HCT116 (cell line): ENCODE measurements at regions not wholly inside any gene's neighbourhood (a gene's known extent, or its start where the extent isn't known, plus 50 kb on each side); places are given as distances from the start of the nearest gene placed in this dataset.

Source experiments
- ATAC-seq: fragments of 200-7000 bp; cut with Tn5 transposase; 2 replicates; pipeline ENCODE4 v1.9.1; 2020; ENCODE audit warnings: mild to moderate bottlenecking, moderate library complexity
- BruUV-seq: library from RNA; stranded (reverse); fragments of 400-500 nt; replicated peaks from 2 replicates; lab custom pipeline; 2021; lab: Mats Ljungman, UMichigan
- CTCF ChIA-PET: fragments of 300-600 bp; sonication (Branson Sonifier 250); formaldehyde crosslinking; loops from one replicate; lab custom pipeline; 2021; ENCODE audit warnings: antibody characterized with exemption; lab: Charles Lee
- POLR2A ChIA-PET: fragments of 300-600, 350-600 bp; sonication (Branson Sonifier 250); formaldehyde crosslinking; loops from one replicate; lab custom pipeline; 2021; ENCODE audit warnings: antibody characterized with exemption; lab: Charles Lee
- RAD21 ChIA-PET, 2 experiments: fragments of 300-600 bp; sonication (Branson Sonifier 250); formaldehyde crosslinking; loops; one replicate each; lab custom pipeline; 2023; ENCODE audit warnings: low total read pairs in 2 of 2; ENCODE audit not compliant: uncharacterized antibody in 2 of 2, unreplicated experiment in 2 of 2, low non-redundant PET in 1 of 2; lab: Charles Lee
- DNase-seq: peaks from one replicate; pipeline ENCODE4 v3.0.0-alpha.2; 2010; ENCODE audit warnings: low read depth, low spot score
- H2AFZ ChIP-seq: fragments of 200-600 bp; shearing (Covaris generic), sonication (generic); 2 replicates; pipeline ENCODE4 v1.6.1; 2017; ENCODE audit warnings: low read depth, mixed run types, mixed read lengths, antibody characterized with exemption, low read length; ENCODE audit not compliant: poor library complexity, severe bottlenecking
- H3K27ac ChIP-seq: 2 replicates; pipeline ENCODE4 v1.5.1; 2012; ENCODE audit warnings: low read depth, low read length
- H3K27me3 ChIP-seq: fragments of 200-600 bp; sonication (generic); 2 replicates; pipeline ENCODE4 v1.6.1; 2016; ENCODE audit warnings: mixed run types, low read length, mixed read lengths; ENCODE audit not compliant: insufficient read depth
- H3K36me3 ChIP-seq, 2 experiments: fragments of 200-500 bp in 1 of 2; fragments of 200-600 bp in 1 of 2; sonication (Bioruptor generic) in 1 of 2; sonication (generic) in 1 of 2; 2 replicates each; pipeline versions ENCODE4 v1.5.1 to v1.6.1; 2014 to 2016; ENCODE audit warnings: low read length in 2 of 2, inconsistent platforms in 1 of 2, mixed read lengths in 1 of 2, mixed run types in 1 of 2; ENCODE audit not compliant: insufficient read depth in 2 of 2, control insufficient read depth in 1 of 2
- H3K4me1 ChIP-seq, 2 experiments: fragments of 200-600 bp in 1 of 2; sonication (generic) in 1 of 2; 2 replicates each; pipeline versions ENCODE4 v1.5.1 to v1.6.1; 2012 to 2017; ENCODE audit warnings: low read length in 2 of 2, inconsistent platforms in 1 of 2, mild to moderate bottlenecking in 1 of 2, mixed read lengths in 1 of 2, mixed run types in 1 of 2, moderate library complexity in 1 of 2; ENCODE audit not compliant: insufficient read depth in 2 of 2, control insufficient read depth in 1 of 2
- H3K4me2 ChIP-seq: fragments of 200-600 bp; sonication (generic); 2 replicates; pipeline ENCODE4 v1.6.1; 2017; ENCODE audit warnings: mixed run types, low read length, mixed read lengths
- H3K4me3 ChIP-seq, 2 experiments: fragments of 200-600 bp in 1 of 2; sonication (generic) in 1 of 2; replicated peaks in 1 of 2; 2 replicates each; pipeline ENCODE4 v1.5.1; 2011 to 2016; ENCODE audit warnings: low read length in 2 of 2, control low read depth in 1 of 2, low read depth in 1 of 2, mild to moderate bottlenecking in 1 of 2, mixed read lengths in 1 of 2, mixed run types in 1 of 2
- H3K79me2 ChIP-seq: fragments of 200-600 bp; sonication (generic); 2 replicates; pipeline ENCODE4 v1.6.1; 2017; ENCODE audit warnings: mild to moderate bottlenecking, mixed run types, low read length, moderate library complexity, mixed read lengths; ENCODE audit not compliant: insufficient read depth
- H3K9ac ChIP-seq: fragments of 200-600 bp; sonication (generic); 2 replicates; pipeline ENCODE4 v1.6.1; 2016; ENCODE audit warnings: low read length, mixed read lengths
- H3K9me2 ChIP-seq: fragments of 200-600 bp; sonication (generic), shearing (Covaris generic); 2 replicates; pipeline ENCODE4 v1.6.1; 2017; ENCODE audit warnings: mixed run types, mild to moderate bottlenecking, moderate library complexity; ENCODE audit not compliant: insufficient read depth
- H3K9me3 ChIP-seq, 2 experiments: fragments of 200-500 bp in 1 of 2; fragments of 200-600 bp in 1 of 2; sonication (Bioruptor generic) in 1 of 2; sonication (generic) in 1 of 2; 2 replicates each; pipeline ENCODE4 v1.6.1; 2014 to 2017; ENCODE audit warnings: low read length in 2 of 2, mixed read lengths in 2 of 2, inconsistent platforms in 1 of 2, low read depth in 1 of 2, mild to moderate bottlenecking in 1 of 2, mixed run types in 1 of 2, moderate library complexity in 1 of 2; ENCODE audit not compliant: control insufficient read depth in 1 of 2, insufficient read depth in 1 of 2
- H4K20me1 ChIP-seq: fragments of 200-600 bp; sonication (generic), shearing (Covaris generic); 2 replicates; pipeline ENCODE4 v1.6.1; 2017; ENCODE audit warnings: mixed run types, mild to moderate bottlenecking, moderate library complexity; ENCODE audit not compliant: insufficient read depth
- ATF3 ChIP-seq: IDR thresholded peaks from 2 replicates; pipeline ENCODE4 v1.6.1; 2012
- CBX3 ChIP-seq: IDR thresholded peaks from 2 replicates; pipeline ENCODE4 v1.6.1; 2012; ENCODE audit warnings: low read depth
- CEBPB ChIP-seq: IDR thresholded peaks from 2 replicates; pipeline ENCODE4 v1.6.1; 2012; ENCODE audit warnings: low read depth
- CTCF ChIP-seq, 3 experiments: fragments of 200-600 bp in 1 of 3; sonication (generic) in 1 of 3; IDR thresholded peaks in 2 of 3; conservative IDR thresholded peaks in 1 of 3; 2 replicates each; pipeline ENCODE4 v1.5.1; 2012 to 2017; ENCODE audit warnings: low read depth in 2 of 3, low read length in 2 of 3, antibody characterized with exemption in 1 of 3, borderline replicate concordance in 1 of 3, control low read depth in 1 of 3, mild to moderate bottlenecking in 1 of 3, mixed read lengths in 1 of 3, mixed run types in 1 of 3, moderate library complexity in 1 of 3; ENCODE audit not compliant: insufficient read depth in 1 of 3
- EGR1 ChIP-seq: IDR thresholded peaks from 2 replicates; pipeline ENCODE4 v1.6.1; 2012; ENCODE audit warnings: low read depth
- ELF1 ChIP-seq: IDR thresholded peaks from 2 replicates; pipeline ENCODE4 v1.6.1; 2012; ENCODE audit warnings: low read depth, borderline replicate concordance
- EZH2 ChIP-seq: fragments of 200-600 bp; sonication (generic); IDR thresholded peaks from 2 replicates; pipeline ENCODE4 v1.6.1; 2017; ENCODE audit warnings: antibody characterized with exemption, mixed run types
- EZH2phosphoT487 ChIP-seq: fragments of 200-600 bp; IDR thresholded peaks from 2 replicates; pipeline ENCODE4 v1.6.1; 2018; ENCODE audit warnings: antibody characterized with exemption, borderline replicate concordance
- FOSL1 ChIP-seq: IDR thresholded peaks from 2 replicates; pipeline ENCODE4 v1.6.1; 2012; ENCODE audit warnings: low read depth
- MAX ChIP-seq: IDR thresholded peaks from 2 replicates; pipeline ENCODE4 v1.6.1; 2012
- POLR2AphosphoS5 ChIP-seq: IDR thresholded peaks from 2 replicates; pipeline ENCODE4 v1.6.1; 2011; ENCODE audit warnings: mild to moderate bottlenecking, low read depth, low read length, moderate library complexity
- REST ChIP-seq: IDR thresholded peaks from 2 replicates; pipeline ENCODE4 v1.6.1; 2012; ENCODE audit warnings: low read depth
- SIN3A ChIP-seq: IDR thresholded peaks from 2 replicates; pipeline ENCODE4 v1.6.1; 2012; ENCODE audit warnings: low read depth
- SP1 ChIP-seq: IDR thresholded peaks from 2 replicates; pipeline ENCODE4 v1.6.1; 2012; ENCODE audit warnings: low read depth
- SRF ChIP-seq: IDR thresholded peaks from 2 replicates; pipeline ENCODE4 v1.6.1; 2012; ENCODE audit warnings: low read depth
- TCF7L2 ChIP-seq: IDR thresholded peaks from 2 replicates; pipeline ENCODE4 v1.7.0; 2011; ENCODE audit warnings: borderline replicate concordance, inconsistent platforms; ENCODE audit not compliant: insufficient read depth, insufficient read length; ENCODE audit errors: extremely low read depth
- YY1 ChIP-seq: IDR thresholded peaks from 2 replicates; pipeline ENCODE4 v1.6.1; 2011; ENCODE audit warnings: low read length, low read depth, moderate library complexity, mild to moderate bottlenecking; ENCODE audit not compliant: insufficient replicate concordance; ENCODE audit errors: extremely low read depth
- ZBTB33 ChIP-seq: IDR thresholded peaks from 2 replicates; pipeline ENCODE4 v1.6.1; 2011; ENCODE audit warnings: mild to moderate bottlenecking, low read length, moderate library complexity; ENCODE audit not compliant: insufficient replicate concordance; ENCODE audit errors: extremely low read depth
- ZFX ChIP-seq: fragments of 450-650 bp; IDR thresholded peaks from 2 replicates; pipeline ENCODE4 v1.6.1; 2017
- ZNF274 ChIP-seq: fragments of 200-500 bp; sonication (Bioruptor generic); IDR thresholded peaks from 2 replicates; pipeline ENCODE4 v1.6.1; 2014; ENCODE audit warnings: mild to moderate bottlenecking, low read depth, low read length, inconsistent platforms
- intact Hi-C: fragments of 100-400 bp; cut with micrococcal nuclease; formaldehyde crosslinking; loops from 2 replicates; pipeline ENCODE4 v1.10.0; 2022

- H3K27ac ChIP-seq: no peak overlapping the region
- H3K4me2 ChIP-seq: no peak overlapping the region
- RAD21 ChIA-PET: no interaction called here
- CTCF ChIA-PET: no interaction called here
- no peaks in the 10 kb centered on the region for H3K36me3 ChIP-seq
- BruUV-seq: no TSS peak
- H3K4me3 ChIP-seq: no peak overlapping the region
- no peak overlapping the region for H3K9ac ChIP-seq
- H2AFZ ChIP-seq: no peak overlapping the region
- H4K20me1 ChIP-seq: no peaks in the 10 kb centered on the region
- H3K9me2 ChIP-seq: no peaks in the 10 kb centered on the region
- intact Hi-C loops: no loop called here
- H3K79me2 ChIP-seq: no peaks in the 10 kb centered on the region
- TF ChIP-seq YY1: no peak
- TF ChIP-seq TCF7L2: no peak
- TF ChIP-seq CBX3: no peak
- TF ChIP-seq SIN3A: no peak
- no peak for TF ChIP-seq ATF3
- TF ChIP-seq EGR1: no peak
- no peak for TF ChIP-seq CTCF (IDR thresholded peaks at IDR 0.05 in 2 of 3, conservative IDR thresholded peaks at IDR 0.05 in 1 of 3; ENCODE audit: borderline replicate concordance in 1 of 3, insufficient read depth in 1 of 3, low read depth in 2 of 3, low read length in 2 of 3)
- TF ChIP-seq REST: no peak
- TF ChIP-seq EZH2: no peak
- no peak for TF ChIP-seq ZFX
- no peak for TF ChIP-seq ELF1
- TF ChIP-seq ZNF274: no peak
- no peak for TF ChIP-seq CEBPB
- no peak for TF ChIP-seq FOSL1
- TF ChIP-seq SP1: no peak
- no peak for TF ChIP-seq EZH2phosphoT487
- no peak for TF ChIP-seq SRF
- no peak for TF ChIP-seq POLR2AphosphoS5
- TF ChIP-seq ZBTB33: no peak
- TF ChIP-seq MAX: no peak
- TF ChIP-seq, all 23 proteins: peak for 0
- DNase-seq (no peak), ATAC-seq (no peak)
- POLR2A ChIA-PET: no interaction called here
- no peaks in the 10 kb centered on the region for H3K27me3 ChIP-seq
- H3K9me3 ChIP-seq: no peaks in the 10 kb centered on the region
- H3K4me1 ChIP-seq: peaks cover 0 to 8% of the 10 kb centered on the region in 2 experiments; a peak in 3 of 4 replicates
Observed at GRCh38 chr10:3542185-3542611, 242.8 kb downstream of the KLF6 start.
